ENCODE measurements at regions not wholly inside any gene's neighbourhood (a gene's known extent, or its start where the extent isn't known, plus 50 kb on each side); places are given as distances from the start of the nearest gene placed in this dataset.

GRCh38 chr9:12363439-12363838 lies 329.7 kb upstream of the TYRP1 start:
- TF ChIP-seq CTCF (IDR thresholded peaks at IDR 0.05) (no peak), POLR2A (IDR thresholded peaks at IDR 0.05) (no peak)
